HG03103 (cell line): ENCODE measurements at regions not wholly inside any gene's neighbourhood (a gene's known extent, or its start where the extent isn't known, plus 50 kb on each side); places are given as distances from the start of the nearest gene placed in this dataset.
"Not testable (repeated sequence)": the region's sequence is repeated elsewhere in the genome, so short reads cannot be mapped to it uniquely, and the experiment has no call there.

Experiments
- ATAC-seq: cut with Tn5 transposase; IDR thresholded peaks from one replicate; pipeline ENCODE4 v1.9.1; 2021; ENCODE audit warnings: low read depth; ENCODE audit not compliant: unreplicated experiment

- no peak for ATAC-seq
Observed at GRCh38 chr17:72463287-72464102, 342.7 kb downstream of the SOX9 start.

- not testable (repeated sequence) for ATAC-seq
Observed at GRCh38 chr17:72464221-72464620, 343.4 kb downstream of the SOX9 start.

- no peak for ATAC-seq
Observed at GRCh38 chr17:72465191-72466024, 344.6 kb downstream of the SOX9 start.

GRCh38 chr17:72466199-72466598, 345.4 kb downstream of the SOX9 start:
- peak; percentile 62 for ATAC-seq

GRCh38 chr17:72466606-72467005, 345.8 kb downstream of the SOX9 start:
- ATAC-seq: peak; percentile 14

GRCh38 chr17:72467841-72468653, 347.2 kb downstream of the SOX9 start:
- ATAC-seq: no peak

GRCh38 chr17:72468841-72469240, 348.0 kb downstream of the SOX9 start:
- ATAC-seq: no peak

GRCh38 chr17:72470121-72470705, 349.4 kb downstream of the SOX9 start:
- no peak for ATAC-seq

GRCh38 chr17:72470734-72471133, 349.9 kb downstream of the SOX9 start:
- no peak for ATAC-seq

GRCh38 chr17:72471296-72471695, 350.5 kb downstream of the SOX9 start:
- no peak for ATAC-seq

- ATAC-seq: no peak
Observed at GRCh38 chr17:72472106-72472505, 351.3 kb downstream of the SOX9 start.

GRCh38 chr17:72472853-72473390, 352.1 kb downstream of the SOX9 start:
- not testable (repeated sequence) for ATAC-seq

- no peak for ATAC-seq
Observed at GRCh38 chr17:72474243-72474642, 353.4 kb downstream of the SOX9 start.

GRCh38 chr17:72474719-72475477, 354.1 kb downstream of the SOX9 start:
- ATAC-seq: no peak

- ATAC-seq: no peak
Observed at GRCh38 chr17:72476134-72476533, 355.3 kb downstream of the SOX9 start.

- no peak for ATAC-seq
Observed at GRCh38 chr17:72476575-72476986, 355.8 kb downstream of the SOX9 start.

GRCh38 chr17:72477491-72477890, 356.7 kb downstream of the SOX9 start:
- no peak for ATAC-seq

- ATAC-seq: no peak
Observed at GRCh38 chr17:72479113-72479512, 358.3 kb downstream of the SOX9 start.

- ATAC-seq: no peak
Observed at GRCh38 chr17:72481572-72481971, 360.8 kb downstream of the SOX9 start.
